CD4-positive, alpha-beta T cell treated with Interleukin-17A for 1 hour (primary cell): ENCODE measurements at regions not wholly inside any gene's neighbourhood (a gene's known extent, or its start where the extent isn't known, plus 50 kb on each side); places are given as distances from the start of the nearest gene placed in this dataset.
"Not testable (repeated sequence)": the region's sequence is repeated elsewhere in the genome, so short reads cannot be mapped to it uniquely, and the experiment has no call there.

Experiments
- DNase-seq: peaks from one replicate; pipeline ENCODE4 v3.0.0-alpha.2; 2020

DNA sequence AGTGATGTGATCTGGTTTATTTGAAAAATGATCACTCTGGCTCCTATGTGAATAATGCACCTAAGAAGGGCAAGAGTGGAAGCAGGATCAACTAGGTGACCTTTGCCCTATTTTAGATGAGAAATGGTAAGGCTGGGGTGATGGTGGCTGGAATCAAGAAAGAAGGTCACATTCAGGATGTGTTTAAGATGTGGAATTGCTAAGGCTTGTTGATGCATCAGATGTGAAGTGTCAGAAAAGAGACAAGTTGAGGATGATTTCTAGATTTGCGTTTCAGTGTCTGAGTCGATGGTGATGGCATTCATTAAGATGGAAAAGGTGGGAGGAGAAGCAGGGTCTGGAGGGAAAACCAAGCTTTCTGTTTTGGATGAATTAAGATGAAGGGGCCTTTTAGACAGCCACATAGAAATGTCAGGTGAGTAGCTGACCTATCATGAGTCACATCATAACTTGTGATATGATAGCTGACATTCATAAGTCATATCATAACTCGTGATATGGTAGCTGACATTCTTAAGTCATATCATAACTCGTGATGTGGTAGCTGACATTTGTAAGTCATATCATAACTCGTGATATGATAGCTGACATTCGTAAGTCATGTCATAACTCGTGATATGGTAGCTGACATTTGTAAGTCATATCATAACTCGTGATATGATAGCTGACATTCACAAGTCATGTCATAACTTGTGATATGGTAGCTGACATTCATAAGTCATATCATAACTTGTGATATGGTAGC lies 101.2 kb upstream of the SEC11C start:
- DNase-seq, result no peak

DNA sequence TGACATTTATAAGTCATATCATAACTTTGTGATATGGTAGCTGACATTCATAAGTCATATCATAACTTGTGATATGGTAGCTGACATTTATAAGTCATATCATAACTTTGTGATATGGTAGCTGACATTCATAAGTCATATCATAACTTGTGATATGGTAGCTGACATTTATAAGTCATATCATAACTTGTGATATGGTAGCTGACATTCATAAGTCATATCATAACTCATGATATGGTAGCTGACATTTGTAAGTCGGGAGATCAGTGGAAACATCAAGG lies 100.7 kb upstream of the SEC11C start:
- DNase-seq, result not testable (repeated sequence)

DNA sequence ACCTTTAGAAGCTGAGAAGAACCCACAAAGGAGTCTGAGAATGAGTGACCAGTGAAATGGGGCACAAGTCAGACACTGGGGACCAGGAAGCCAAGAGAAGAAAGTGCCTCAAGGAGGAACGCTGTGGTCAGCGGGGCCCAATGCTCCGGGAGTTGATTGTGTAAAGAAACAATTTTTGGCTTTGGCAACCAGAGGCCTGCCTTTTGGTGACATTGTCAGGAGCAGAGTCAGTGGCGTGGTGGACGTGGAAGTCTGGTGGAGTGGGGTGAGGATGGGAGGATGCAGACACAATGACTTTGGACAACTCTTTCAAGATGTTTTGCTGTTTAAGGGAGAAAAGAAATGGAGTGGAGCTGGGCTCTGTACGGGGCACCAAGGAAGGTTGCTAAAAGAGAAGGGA lies 100.2 kb upstream of the SEC11C start:
- no peak for DNase-seq

DNA sequence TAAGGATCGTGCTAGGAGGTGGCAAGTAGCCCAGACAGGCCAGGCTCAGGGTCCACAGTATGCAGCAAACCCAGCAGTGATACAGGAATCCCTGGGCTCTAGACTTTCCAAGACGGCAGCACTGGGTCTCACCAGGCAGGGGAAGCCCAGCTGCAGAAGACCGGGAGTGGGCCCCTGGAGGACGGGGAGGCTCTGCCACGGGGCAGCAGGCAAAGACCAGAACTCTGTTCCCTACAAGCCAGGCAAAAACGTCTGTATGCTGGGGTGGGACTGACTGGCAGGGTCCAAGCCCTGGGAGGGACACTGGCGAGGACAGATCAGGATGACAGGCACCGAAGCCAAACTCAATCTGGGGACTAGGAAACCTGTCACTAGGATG lies 98.9 kb upstream of the SEC11C start:
- DNase-seq, result no peak

DNA sequence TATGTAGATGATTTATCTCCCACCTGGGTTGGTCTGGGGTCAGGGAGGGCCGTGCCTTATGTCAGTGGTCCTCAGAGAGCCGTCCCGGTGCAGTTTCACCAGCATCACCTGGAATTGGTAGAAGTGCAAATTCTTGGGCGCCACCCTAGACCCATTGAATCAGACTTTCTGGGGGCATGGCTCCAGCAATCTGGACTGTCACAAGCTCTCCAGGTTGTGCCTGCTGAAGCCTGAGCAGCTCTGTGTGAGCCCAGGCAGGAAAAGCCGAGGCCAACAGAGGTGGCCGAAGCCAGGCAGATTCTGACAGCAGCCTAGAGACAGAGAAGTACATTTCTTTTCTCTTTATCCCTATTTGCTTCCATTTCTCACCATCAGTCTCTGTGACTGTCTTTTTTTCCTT lies 98.4 kb upstream of the SEC11C start:
- no peak for DNase-seq

DNA sequence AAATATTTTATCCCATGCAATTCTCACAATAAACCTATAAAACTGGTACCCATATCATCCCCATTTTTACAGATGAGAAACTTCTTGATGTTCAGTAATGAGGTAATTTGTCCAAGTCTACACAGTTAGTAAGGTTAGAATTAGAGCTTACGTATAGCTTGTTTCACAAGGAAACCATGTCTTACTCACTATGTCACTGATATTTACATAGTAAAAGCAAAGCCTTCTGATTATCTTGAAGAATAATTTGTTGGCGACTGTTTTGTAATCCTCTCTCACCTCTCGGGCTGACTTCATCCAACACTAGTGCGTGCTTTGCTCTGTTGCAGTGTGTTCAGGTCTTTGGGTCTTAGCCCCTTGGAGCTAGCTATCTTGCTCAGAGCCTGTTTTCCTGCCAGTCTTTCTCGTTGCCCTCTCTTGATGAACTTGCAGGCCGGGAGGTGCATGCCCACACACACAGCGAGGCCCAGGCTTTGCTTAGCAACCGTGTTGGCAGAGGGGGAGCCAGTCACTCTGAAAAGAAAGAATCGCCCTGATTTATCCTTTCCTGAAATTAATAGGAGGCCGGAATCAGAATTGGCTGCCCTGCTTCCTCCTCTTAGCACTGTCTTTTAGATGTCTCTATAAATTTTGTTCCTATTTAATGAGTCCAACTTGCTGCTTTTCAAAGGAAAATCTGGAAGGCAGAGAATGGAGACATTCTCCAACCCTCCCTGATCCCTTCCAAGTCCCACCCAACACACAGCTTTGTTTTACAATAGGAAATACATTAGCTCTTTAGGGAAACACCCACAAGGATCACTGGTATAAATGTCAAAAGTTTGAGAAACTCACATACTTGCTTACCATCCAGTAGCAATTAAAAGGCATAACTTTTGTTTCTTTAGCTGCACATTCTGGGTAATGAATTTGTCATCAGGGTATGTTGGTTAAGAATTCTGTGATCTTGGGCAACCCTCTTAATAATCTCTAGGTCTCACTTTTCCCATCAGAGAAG lies 97.6 kb upstream of the SEC11C start:
- DNase-seq, result no peak

DNA sequence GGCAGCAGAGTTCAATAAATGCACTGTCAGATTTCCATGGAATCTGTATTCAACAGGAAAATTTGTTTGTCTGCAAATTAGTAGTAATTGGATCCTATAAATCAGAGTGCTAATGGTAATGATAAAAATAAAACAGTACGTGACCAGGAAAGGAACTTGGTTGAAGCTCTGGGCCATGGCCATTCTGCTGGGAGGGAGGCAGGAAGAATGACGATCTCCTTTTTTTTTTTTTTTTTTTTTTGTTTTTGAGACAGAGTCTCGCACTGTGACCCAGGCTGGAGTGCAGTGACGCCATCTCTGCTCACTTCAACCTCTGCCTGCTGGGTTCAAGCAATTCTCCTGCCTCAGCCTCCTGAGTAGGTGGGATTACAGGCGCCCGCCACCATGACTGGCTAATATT lies 94.8 kb upstream of the SEC11C start:
- no peak for DNase-seq

DNA sequence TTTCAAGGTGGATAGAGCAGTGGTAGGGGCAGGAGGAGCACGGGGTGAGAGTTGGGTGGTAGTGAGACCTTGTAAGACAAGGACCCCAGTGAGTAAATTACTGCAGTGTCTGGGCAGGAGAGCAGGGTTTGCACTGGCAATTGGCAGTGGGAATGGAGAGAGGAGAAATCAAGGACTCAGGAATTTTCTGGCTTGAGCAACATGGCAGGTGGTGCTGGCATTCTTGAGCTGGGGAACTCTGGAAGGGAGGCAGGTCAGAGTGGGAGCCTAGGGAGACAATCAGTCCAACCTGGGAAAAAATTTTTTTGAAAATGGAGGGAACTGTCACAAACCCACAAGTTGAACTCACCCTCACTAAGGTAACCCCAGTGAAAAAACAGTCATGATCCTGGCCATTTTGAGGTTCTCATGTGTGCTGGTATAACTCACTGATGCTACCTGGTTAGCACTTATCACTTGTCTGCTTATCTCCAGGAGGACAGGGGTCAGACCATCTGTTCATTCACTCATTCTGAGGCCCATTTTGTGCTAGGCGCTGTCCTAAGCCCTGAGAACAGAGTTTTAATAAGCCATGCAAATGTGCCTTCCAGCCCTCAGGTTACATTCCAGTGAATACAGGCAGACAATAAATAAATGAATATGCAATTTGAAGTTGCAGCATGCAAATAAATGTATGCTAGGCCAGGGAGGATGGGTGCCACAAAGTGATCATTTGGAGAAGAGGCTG lies 92.2 kb upstream of the SEC11C start:
- no peak for DNase-seq

DNA sequence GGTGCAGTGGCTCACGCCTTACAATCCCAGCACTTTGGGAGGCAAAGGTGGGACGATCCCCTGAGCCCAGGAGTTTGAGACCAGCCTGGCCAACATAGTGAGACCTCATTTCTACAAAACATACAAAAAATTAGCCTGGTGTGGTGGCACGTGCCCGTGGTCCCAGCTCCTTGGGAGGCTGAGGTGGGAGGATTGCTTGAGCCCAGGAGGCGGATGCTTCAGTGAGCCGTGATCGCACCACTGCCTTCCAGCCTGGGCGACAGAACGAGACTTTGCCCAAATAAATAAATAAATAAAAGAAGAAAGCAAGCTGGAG lies 91.7 kb upstream of the SEC11C start:
- DNase-seq, result no peak

DNA sequence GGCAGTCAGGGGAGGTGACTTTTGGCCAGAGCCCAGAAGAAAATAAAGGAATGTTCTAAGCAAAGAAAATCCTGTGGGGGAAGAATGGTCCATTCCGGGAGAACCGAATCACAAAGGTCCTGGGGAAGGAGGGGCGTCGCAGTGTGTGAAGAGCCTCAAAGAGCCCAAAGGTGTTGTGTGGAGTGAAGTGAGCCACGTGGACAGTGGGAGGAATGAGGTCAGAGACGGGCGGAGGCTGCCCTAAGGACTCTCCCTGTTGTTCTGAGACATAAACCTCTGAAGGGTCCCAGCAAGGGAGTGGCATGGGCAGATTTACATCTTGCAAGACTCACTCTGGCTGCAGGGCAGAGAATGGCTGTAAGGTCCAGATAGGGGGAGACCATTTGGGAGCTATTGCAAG lies 91.3 kb upstream of the SEC11C start:
- DNase-seq, result no peak

DNA sequence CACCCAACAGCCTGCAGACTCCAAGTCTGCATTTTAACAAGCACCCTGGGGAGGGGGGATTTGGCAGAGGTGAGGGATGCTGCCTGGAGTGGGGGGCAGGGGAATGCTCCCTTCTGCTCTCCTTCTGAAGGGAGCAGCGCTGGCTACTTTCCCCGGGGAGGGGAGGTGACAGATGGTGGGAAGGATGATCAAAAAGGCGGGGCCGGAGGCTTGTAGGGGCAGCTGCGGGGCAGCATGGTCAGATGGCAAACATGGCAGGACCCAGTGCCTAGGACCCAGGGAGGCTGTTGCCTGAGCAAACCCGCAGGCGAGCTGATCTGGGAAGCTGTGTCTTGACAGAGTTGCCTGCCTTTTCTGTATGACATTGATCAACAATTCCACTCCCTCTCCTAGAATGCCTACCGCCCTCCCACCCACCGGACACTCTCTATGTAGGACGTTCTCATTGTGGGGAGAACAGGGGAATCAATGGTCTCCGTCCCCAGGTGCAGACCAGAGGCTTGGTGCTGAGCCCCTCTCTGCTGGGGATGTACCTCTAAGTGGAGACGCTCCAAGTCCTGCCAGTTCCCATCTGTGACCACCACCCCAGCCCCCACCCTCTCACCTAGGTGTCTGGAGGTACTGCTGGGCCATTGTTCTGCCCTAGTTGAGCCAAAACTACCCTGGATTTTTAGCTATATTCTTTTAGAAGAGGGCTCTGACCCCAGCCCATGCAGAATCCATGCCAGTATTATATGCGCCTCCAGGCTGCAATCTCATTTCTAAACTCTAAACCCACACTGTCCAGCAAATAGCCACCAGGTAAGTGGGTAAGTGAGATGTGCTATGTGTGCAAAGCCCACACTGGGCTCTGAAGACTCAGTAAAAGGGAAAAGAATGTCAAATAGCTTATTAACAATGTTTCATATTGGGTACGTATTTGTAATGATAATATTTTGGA lies 89.7 kb upstream of the SEC11C start:
- DNase-seq, result no peak

DNA sequence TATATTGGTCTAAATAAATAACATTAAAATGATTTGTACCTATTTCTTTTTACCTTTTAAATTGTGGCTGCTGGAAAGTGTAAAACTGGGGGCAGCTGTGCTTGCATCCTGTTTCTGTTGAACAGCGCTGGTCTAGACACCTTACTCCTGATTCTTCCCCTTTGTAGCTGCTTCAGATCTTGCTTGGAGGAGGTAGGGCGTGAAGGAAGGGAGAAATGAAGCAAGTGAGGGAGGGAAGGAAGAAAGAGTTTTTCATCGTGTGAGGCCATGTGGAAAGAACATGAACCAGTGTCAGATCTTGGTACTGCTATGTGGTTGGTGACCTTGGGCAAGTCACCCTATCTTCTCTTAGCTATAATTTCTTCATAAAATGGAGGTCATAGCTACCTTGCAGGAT lies 89.0 kb upstream of the SEC11C start:
- DNase-seq, result no peak

DNA sequence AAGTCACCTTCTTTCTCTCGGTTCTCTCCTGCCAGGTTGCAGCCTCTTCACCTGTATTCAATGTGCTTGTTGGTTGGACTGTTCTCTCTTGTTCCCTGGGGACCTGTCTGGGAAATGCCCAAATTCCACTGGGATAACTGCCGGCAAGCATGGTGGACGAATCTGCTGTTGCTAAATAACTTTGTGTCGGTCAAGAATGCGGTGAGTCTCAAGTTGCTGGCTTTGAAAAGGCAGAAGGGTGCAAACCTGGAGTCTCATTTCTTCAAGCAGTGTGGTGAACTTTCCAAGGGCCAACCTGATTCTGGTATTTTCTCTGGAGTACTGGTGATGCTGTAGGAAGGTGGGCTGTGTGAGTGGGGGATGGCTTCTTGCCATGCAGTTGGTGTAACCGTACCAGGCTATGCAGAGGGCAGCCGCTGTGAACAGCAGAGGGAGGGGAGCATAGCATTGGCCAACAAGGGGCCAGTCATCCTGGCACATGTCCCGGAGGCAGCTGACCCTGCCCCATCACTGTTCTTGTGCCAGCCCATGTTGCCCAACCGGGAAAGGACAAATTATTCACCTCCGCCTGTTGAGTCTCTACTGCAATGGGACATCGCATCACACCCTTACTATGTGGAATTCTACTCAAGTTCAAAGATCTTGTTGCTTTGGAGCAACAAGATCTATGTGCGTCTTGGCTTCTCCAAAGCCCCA lies 88.1 kb upstream of the SEC11C start:
- DNase-seq, result no peak

DNA sequence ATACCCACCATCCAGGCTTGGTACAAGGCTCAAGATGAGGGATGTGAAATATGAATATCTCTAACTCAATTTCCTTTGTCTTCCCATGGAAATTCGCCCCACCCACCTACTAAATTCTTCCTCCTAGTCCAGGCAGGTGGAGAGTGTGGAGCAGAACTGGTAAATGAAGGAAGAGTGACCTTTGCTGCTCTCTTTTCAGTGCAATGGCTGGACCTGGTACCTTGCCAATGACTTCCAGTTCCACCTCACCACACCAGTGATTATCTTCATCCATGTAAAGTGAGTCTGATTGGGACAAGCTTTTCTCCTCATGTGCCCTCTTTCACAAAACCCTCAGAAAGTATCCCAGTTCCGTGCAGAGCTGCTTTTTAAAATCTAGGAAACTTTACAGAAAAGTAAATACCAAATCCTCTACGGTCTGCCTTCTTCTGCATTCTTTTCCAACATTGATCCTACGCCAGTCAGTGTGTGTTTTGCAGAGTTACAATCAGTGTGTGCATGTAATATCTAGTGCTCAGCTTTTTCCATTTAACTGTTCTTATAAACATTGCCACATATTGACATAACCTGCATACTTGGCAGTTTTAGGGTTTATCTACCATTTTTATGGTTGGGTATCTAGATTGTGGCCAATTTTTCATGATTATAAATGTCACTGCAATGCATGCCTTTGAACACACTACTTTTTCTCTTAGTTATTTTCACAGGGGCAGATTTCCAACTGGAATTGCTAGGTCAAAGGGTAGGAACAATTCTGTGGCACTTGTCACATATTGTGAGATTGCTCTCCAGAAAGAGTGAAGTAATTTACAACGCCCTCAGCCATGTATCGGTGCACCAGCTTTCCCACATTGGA lies 86.5 kb upstream of the SEC11C start:
- no peak for DNase-seq

DNA sequence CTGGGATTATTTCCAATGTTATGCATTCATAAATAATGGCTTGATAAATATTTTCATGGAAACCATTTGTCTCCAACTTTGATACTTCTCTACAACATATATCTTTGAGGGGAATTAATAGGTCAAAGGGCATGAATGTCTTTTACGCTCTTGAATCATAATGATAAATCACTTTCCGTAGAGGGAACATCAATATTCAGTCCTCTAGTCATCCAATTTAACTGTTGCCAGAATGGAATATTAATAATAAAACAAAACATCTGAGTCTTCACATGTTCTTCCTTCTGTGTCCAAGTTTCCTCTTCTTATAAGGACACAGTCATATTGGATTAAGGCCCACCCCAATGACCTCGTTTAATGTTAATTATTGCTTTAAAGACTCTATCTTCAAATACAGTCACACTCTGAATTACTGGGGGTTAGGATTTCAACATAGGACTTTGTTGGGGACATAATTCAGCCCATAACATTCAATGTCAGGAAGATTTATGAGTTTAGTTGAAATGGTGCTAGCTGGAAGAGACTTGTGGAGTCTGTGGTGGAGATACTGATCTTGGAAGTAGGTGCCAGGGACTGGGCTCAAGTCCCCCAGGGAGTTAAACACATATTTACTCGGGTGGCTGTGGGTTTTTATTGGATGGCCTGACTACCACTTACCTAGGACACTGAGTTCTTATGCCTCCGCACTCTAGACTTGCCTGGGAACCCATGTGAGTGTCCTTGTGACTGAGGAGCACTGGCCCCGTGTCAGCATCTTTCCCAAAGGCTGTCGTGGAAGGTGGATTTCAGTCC lies 85.0 kb upstream of the SEC11C start:
- DNase-seq, result no peak

DNA sequence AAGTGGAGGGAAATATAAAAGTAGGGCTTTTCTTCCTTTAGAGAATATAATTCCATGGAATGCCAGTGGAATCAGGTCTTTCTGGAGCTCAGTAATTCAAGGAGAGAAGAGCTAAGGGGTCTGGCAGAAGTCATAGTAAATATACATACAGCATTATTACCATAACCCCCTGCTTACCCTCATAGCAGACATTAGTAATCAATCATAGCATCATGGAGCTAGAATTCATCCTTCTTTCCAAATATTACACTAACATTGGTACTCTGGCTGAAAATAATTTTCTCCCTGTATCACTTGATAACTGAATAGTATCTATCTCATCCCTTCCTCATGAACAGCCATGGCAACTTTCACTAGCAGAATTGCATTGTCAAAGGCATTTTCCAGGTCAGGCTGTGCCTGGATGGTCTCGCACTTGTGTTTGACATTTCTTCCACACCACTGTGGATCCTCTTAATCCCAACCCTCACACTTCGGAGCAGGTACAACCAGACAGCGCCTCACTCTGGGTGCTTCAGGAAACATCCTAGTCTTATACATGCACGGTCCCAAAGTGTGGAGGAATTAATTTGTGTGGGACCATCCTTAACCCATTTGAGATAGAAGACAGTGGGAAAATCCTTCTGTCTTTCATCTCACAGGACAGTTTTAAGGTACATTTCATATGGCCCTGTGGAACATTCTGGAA lies 84.2 kb upstream of the SEC11C start:
- no peak for DNase-seq

DNA sequence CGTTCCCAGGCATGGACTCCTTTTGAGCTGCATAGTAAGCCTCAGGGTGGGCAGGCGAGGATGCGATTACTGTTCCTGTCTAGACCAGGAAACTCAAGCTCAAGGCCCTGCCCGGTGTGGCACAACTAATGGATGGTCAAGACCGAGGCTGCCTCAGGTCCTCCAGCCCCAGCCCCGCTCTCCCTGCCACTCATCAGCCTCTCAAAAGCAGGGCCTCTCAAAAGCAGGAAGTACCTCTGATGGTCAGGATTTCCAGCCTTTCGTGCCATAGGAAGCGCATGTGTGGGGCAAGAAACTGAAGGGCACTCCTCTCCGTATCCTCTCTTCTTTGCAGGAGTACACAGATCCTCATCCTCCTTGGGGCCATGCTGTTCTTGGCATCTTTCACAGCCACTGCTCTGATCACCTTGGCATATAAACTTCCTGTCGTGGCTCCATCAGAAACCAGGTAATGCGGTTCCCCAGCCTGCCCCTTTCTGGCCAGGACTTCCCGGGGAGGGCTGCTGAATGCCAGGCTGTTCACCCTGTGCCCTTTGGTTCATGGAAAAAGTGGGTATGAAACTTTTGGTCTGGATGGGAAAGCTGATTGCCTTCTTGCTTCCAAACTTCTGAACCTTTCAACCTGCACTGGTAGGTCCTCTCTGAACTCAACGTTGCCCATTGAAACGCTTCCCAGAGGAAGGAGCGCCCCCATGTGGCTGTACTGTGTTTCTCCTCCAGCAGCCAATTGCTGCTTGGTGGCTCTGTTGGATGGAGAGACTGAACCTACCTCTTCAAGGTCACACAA lies 82.8 kb upstream of the SEC11C start:
- DNase-seq, result peak; percentile 53

DNA sequence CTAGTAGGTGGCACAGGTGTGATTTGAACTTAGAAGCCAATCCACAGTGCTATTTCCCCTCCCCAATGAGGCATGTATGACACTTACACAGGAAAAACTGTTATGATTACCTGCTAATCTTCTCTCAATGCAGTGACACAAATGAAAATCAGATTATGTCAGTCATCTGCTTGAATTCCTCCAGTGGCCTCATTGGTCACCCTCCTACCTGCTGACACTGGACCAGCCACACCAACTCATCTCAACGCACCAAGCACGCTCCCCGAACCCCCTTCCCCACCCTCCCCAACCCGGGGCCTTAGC lies 82.2 kb upstream of the SEC11C start:
- no peak for DNase-seq

DNA sequence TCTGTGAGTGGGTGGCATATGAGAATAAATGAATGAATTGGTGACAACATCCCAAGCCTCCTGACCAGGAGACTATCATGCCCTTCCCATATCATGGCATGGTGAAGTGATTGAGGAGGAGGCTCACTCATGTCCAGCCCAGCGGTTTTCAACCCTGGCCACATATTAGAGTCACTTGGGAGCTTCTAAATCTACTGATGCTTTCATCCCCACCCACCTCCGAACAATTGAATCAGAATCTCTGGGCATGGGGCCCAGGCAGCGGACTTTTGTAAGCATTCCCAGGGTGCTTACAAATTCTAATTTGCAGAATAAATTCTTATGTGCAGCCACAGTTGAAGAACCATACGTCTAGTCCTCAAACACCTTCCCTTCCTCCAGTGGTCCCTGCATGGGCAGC lies 81.7 kb upstream of the SEC11C start:
- no peak for DNase-seq
